ENCODE measurements at regions not wholly inside any gene's neighbourhood (a gene's known extent, or its start where the extent isn't known, plus 50 kb on each side); places are given as distances from the start of the nearest gene placed in this dataset.
"Not testable (repeated sequence)": the region's sequence is repeated elsewhere in the genome, so short reads cannot be mapped to it uniquely, and the experiment has no call there.

- H3K27ac ChIP-seq (ENCODE audit: low read depth, low read length): no peak overlapping the region
- peaks cover 6% of the 10 kb centered on the region; the same call in 1 of the 2 replicates for H3K4me1 ChIP-seq (ENCODE audit: control insufficient read depth, insufficient read depth, low read length)
These were observed 106.4 kb downstream of the TDRD15 start for GRCh38 chr2:21230140-21230539.

GRCh38 chr2:21231985-21232384 is 108.2 kb downstream of the TDRD15 start:
- no peaks in the 10 kb centered on the region for H3K27me3 ChIP-seq (ENCODE audit: control insufficient read depth, insufficient read depth, low read length)
- no peak overlapping the region for H3K9ac ChIP-seq (ENCODE audit: low read depth, low read length)
- no peak overlapping the region for H3K27ac ChIP-seq (ENCODE audit: low read depth, low read length)
- no peaks in the 10 kb centered on the region for H3K9me3 ChIP-seq (ENCODE audit: control insufficient read depth, insufficient read depth, low read length)
- H3K4me1 ChIP-seq (ENCODE audit: control insufficient read depth, insufficient read depth, low read length): peaks cover 6% of the 10 kb centered on the region; the same call in 1 of the 2 replicates
- H3K4me3 ChIP-seq (ENCODE audit: low read depth, low read length): no peak overlapping the region
- H3K36me3 ChIP-seq (ENCODE audit: control insufficient read depth, insufficient read depth, low read length): no peaks in the 10 kb centered on the region

More at GRCh38 chr2:21230140-21230539, 106.4 kb downstream of the TDRD15 start:
- Histone ChIP-seq H3K27me3 (ENCODE audit: control insufficient read depth, insufficient read depth, low read length) (no peaks in the 10 kb centered on the region), H3K9ac (ENCODE audit: low read depth, low read length) (no peak overlapping the region), H3K4me3 (ENCODE audit: low read depth, low read length) (no peak overlapping the region), H3K9me3 (ENCODE audit: control insufficient read depth, insufficient read depth, low read length) (no peaks in the 10 kb centered on the region), H3K36me3 (ENCODE audit: control insufficient read depth, insufficient read depth, low read length) (no peaks in the 10 kb centered on the region)

GRCh38 chr2:21233194-21233593 is 109.4 kb downstream of the TDRD15 start:
- no peaks in the 10 kb centered on the region for H3K27me3 ChIP-seq (ENCODE audit: control insufficient read depth, insufficient read depth, low read length)
- H3K9ac ChIP-seq (ENCODE audit: low read depth, low read length): no peak overlapping the region
- H3K27ac ChIP-seq (ENCODE audit: low read depth, low read length): no peak overlapping the region
- H3K36me3 ChIP-seq (ENCODE audit: control insufficient read depth, insufficient read depth, low read length): no peaks in the 10 kb centered on the region
- no peak overlapping the region for H3K4me3 ChIP-seq (ENCODE audit: low read depth, low read length)
- H3K4me1 ChIP-seq (ENCODE audit: control insufficient read depth, insufficient read depth, low read length): peaks cover 3% of the 10 kb centered on the region; the same call in 1 of the 2 replicates
- H3K9me3 ChIP-seq (ENCODE audit: control insufficient read depth, insufficient read depth, low read length): no peaks in the 10 kb centered on the region

GRCh38 chr2:21234001-21234400 is 110.2 kb downstream of the TDRD15 start:
- Histone ChIP-seq H3K27me3 (ENCODE audit: control insufficient read depth, insufficient read depth, low read length) (no peaks in the 10 kb centered on the region), H3K9ac (ENCODE audit: low read depth, low read length) (no peak overlapping the region), H3K4me1 (ENCODE audit: control insufficient read depth, insufficient read depth, low read length) (no peaks in the 10 kb centered on the region), H3K36me3 (ENCODE audit: control insufficient read depth, insufficient read depth, low read length) (no peaks in the 10 kb centered on the region), H3K4me3 (ENCODE audit: low read depth, low read length) (no peak overlapping the region), H3K27ac (ENCODE audit: low read depth, low read length) (no peak overlapping the region), H3K9me3 (ENCODE audit: control insufficient read depth, insufficient read depth, low read length) (no peaks in the 10 kb centered on the region)

DNA sequence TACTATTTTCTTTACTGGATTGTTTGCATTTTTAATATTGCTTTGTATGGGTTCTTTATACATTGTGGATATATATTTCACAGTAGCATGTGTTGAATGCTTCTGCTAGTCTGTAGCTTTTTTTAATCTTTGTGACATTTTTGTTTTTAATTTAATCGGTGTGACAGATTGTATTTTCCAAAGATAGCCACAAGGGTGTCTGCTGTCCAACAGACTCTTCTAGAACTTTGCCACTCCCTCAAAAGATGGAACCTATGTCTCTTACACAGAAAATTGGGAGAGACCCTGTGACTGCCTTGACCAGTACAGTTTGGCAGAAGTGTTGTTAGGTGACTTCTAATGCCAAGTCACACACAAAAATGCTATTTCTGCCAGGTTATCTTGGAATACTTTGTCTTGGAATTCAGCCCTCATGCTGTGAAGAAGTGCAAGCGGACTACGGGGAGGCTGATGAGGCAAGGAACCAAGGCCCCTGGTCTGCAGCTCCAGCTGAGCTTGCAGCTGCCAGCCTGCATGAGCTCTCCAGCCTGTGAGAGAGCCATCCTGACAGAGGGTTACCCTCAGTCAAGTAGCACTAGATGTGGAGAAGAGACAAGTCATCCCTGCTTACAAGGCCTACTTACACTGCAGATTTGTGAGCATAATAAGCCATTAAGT is 110.8 kb downstream of the TDRD15 start:
- Histone ChIP-seq H3K27ac (ENCODE audit: low read depth, low read length) (no peak overlapping the region), H3K36me3 (ENCODE audit: control insufficient read depth, insufficient read depth, low read length) (no peaks in the 10 kb centered on the region), H3K4me1 (ENCODE audit: control insufficient read depth, insufficient read depth, low read length) (no peaks in the 10 kb centered on the region), H3K9me3 (ENCODE audit: control insufficient read depth, insufficient read depth, low read length) (no peaks in the 10 kb centered on the region), H3K9ac (ENCODE audit: low read depth, low read length) (no peak overlapping the region), H3K27me3 (ENCODE audit: control insufficient read depth, insufficient read depth, low read length) (no peaks in the 10 kb centered on the region), H3K4me3 (ENCODE audit: low read depth, low read length) (no peak overlapping the region)

- H3K4me1 ChIP-seq (ENCODE audit: control insufficient read depth, insufficient read depth, low read length); H3K27ac ChIP-seq (ENCODE audit: low read depth, low read length); H3K4me3 ChIP-seq (ENCODE audit: low read depth, low read length); H3K27me3 ChIP-seq (ENCODE audit: control insufficient read depth, insufficient read depth, low read length); H3K9me3 ChIP-seq (ENCODE audit: control insufficient read depth, insufficient read depth, low read length); H3K9ac ChIP-seq (ENCODE audit: low read depth, low read length); H3K36me3 ChIP-seq (ENCODE audit: control insufficient read depth, insufficient read depth, low read length): not testable (repeated sequence)
These were observed 116.0 kb downstream of the TDRD15 start for GRCh38 chr2:21239749-21240148.

- no peaks in the 10 kb centered on the region for H3K27me3 ChIP-seq (ENCODE audit: control insufficient read depth, insufficient read depth, low read length)
These were observed 120.4 kb downstream of the TDRD15 start for GRCh38 chr2:21244161-21244560.

DNA sequence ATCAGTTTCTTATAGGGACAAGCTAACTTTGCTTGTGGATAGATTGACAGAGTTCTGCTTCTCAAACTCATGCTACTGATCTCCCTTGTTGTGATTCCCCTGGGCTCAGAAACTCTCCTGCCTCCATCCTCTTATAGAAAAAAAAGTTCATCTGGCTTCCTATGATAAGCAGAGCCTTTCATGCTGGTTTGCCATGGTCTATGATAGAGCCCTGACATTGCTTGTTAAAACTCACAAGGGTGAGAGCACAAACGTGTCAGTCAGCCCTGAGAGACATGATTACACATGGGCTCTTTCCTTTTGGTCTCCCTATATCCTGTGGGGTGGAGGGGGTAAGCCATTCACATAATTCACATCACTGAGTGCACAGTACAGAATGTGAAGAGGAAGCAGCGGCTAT is 121.8 kb downstream of the TDRD15 start:
- Histone ChIP-seq H3K9me3 (ENCODE audit: control insufficient read depth, insufficient read depth, low read length) (no peaks in the 10 kb centered on the region), H3K27ac (ENCODE audit: low read depth, low read length) (no peak overlapping the region), H3K36me3 (ENCODE audit: control insufficient read depth, insufficient read depth, low read length) (no peaks in the 10 kb centered on the region), H3K4me1 (ENCODE audit: control insufficient read depth, insufficient read depth, low read length) (no peaks in the 10 kb centered on the region), H3K9ac (ENCODE audit: low read depth, low read length) (no peak overlapping the region), H3K27me3 (ENCODE audit: control insufficient read depth, insufficient read depth, low read length) (no peaks in the 10 kb centered on the region), H3K4me3 (ENCODE audit: low read depth, low read length) (no peak overlapping the region)

More at GRCh38 chr2:21244161-21244560, 120.4 kb downstream of the TDRD15 start:
- no peaks in the 10 kb centered on the region for H3K4me1 ChIP-seq (ENCODE audit: control insufficient read depth, insufficient read depth, low read length)
- no peaks in the 10 kb centered on the region for H3K9me3 ChIP-seq (ENCODE audit: control insufficient read depth, insufficient read depth, low read length)
- H3K4me3 ChIP-seq (ENCODE audit: low read depth, low read length): no peak overlapping the region
- H3K27ac ChIP-seq (ENCODE audit: low read depth, low read length): no peak overlapping the region
- no peak overlapping the region for H3K9ac ChIP-seq (ENCODE audit: low read depth, low read length)
- no peaks in the 10 kb centered on the region for H3K36me3 ChIP-seq (ENCODE audit: control insufficient read depth, insufficient read depth, low read length)

- no peak overlapping the region for H3K9ac ChIP-seq (ENCODE audit: low read depth, low read length)
- no peaks in the 10 kb centered on the region for H3K27me3 ChIP-seq (ENCODE audit: control insufficient read depth, insufficient read depth, low read length)
- H3K4me3 ChIP-seq (ENCODE audit: low read depth, low read length): no peak overlapping the region
- H3K36me3 ChIP-seq (ENCODE audit: control insufficient read depth, insufficient read depth, low read length): no peaks in the 10 kb centered on the region
- H3K9me3 ChIP-seq (ENCODE audit: control insufficient read depth, insufficient read depth, low read length): no peaks in the 10 kb centered on the region
- no peaks in the 10 kb centered on the region for H3K4me1 ChIP-seq (ENCODE audit: control insufficient read depth, insufficient read depth, low read length)
- H3K27ac ChIP-seq (ENCODE audit: low read depth, low read length): no peak overlapping the region
These were observed 125.6 kb downstream of the TDRD15 start for GRCh38 chr2:21249367-21249766.

DNA sequence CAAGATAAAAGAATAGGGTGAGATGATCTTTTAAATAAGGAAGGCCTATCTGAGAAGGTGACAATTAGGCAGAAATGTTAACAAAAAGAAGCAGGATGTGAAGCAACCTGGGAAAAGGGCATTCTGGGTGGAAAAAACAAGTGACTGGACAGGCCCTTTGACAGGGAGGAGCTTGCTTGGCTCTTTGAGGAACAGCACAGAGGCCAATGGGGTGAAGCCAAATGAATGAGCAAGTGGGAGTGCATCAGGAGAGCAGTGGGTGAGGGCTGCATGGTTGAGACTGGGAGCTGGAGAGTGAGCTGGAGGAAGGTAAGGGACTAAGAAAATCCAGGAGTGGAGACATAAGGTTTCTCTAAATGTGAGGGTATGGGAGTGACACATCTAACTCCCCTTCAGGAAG is 126.9 kb downstream of the TDRD15 start:
- Histone ChIP-seq H3K27ac (ENCODE audit: low read depth, low read length) (no peak overlapping the region), H3K36me3 (ENCODE audit: control insufficient read depth, insufficient read depth, low read length) (no peaks in the 10 kb centered on the region), H3K4me3 (ENCODE audit: low read depth, low read length) (no peak overlapping the region), H3K27me3 (ENCODE audit: control insufficient read depth, insufficient read depth, low read length) (no peaks in the 10 kb centered on the region), H3K9ac (ENCODE audit: low read depth, low read length) (no peak overlapping the region), H3K4me1 (ENCODE audit: control insufficient read depth, insufficient read depth, low read length) (no peaks in the 10 kb centered on the region), H3K9me3 (ENCODE audit: control insufficient read depth, insufficient read depth, low read length) (no peaks in the 10 kb centered on the region)

GRCh38 chr2:21251216-21251980 is 127.6 kb downstream of the TDRD15 start:
- Histone ChIP-seq H3K27me3 (ENCODE audit: control insufficient read depth, insufficient read depth, low read length) (no peaks in the 10 kb centered on the region), H3K4me1 (ENCODE audit: control insufficient read depth, insufficient read depth, low read length) (no peaks in the 10 kb centered on the region), H3K27ac (ENCODE audit: low read depth, low read length) (no peak overlapping the region), H3K4me3 (ENCODE audit: low read depth, low read length) (no peak overlapping the region), H3K9ac (ENCODE audit: low read depth, low read length) (no peak overlapping the region), H3K36me3 (ENCODE audit: control insufficient read depth, insufficient read depth, low read length) (no peaks in the 10 kb centered on the region), H3K9me3 (ENCODE audit: control insufficient read depth, insufficient read depth, low read length) (no peaks in the 10 kb centered on the region)

Measured in HUES48 (cell line).